NT2/D1 (cell line): ENCODE measurements at regions not wholly inside any gene's neighbourhood (a gene's known extent, or its start where the extent isn't known, plus 50 kb on each side); places are given as distances from the start of the nearest gene placed in this dataset.

Experiments
- SUZ12 ChIP-seq: IDR thresholded peaks from 2 replicates; pipeline ENCODE4 v1.6.1; 2011; ENCODE audit not compliant: insufficient read length, insufficient read depth; ENCODE audit errors: extremely low read depth
- ZNF274 ChIP-seq: IDR thresholded peaks from 2 replicates; pipeline ENCODE4 v1.6.1; 2011; ENCODE audit warnings: mild to moderate bottlenecking, low read depth, low read length

GRCh38 chr17:79369001-79369400, 241.8 kb downstream of the RBFOX3 start:
- TF ChIP-seq ZNF274 (no peak), SUZ12 (no peak)
